GM19035 (cell line): ENCODE measurements at regions not wholly inside any gene's neighbourhood (a gene's known extent, or its start where the extent isn't known, plus 50 kb on each side); places are given as distances from the start of the nearest gene placed in this dataset.

Experiments used
- ATAC-seq: cut with Tn5 transposase; IDR thresholded peaks from one replicate; pipeline ENCODE4 v1.9.1; 2021; ENCODE audit not compliant: unreplicated experiment

GRCh38 chr11:31959716-31960115 lies 131.2 kb upstream of the RCN1 start:
- ATAC-seq: no peak

GRCh38 chr11:31958076-31958735 lies 132.7 kb upstream of the RCN1 start:
- ATAC-seq: peak; percentile 85

GRCh38 chr11:31957674-31958073 lies 133.2 kb upstream of the RCN1 start:
- peak; percentile 20 for ATAC-seq

GRCh38 chr11:31956310-31956709 lies 134.6 kb upstream of the RCN1 start:
- ATAC-seq: no peak

GRCh38 chr11:31955838-31956237 lies 135.0 kb upstream of the RCN1 start:
- no peak for ATAC-seq

- no peak for ATAC-seq
Observed at GRCh38 chr11:31953803-31954327, 137.0 kb upstream of the RCN1 start.

- ATAC-seq: peak; percentile 83
Observed at GRCh38 chr11:31949733-31950200, 138.6 kb upstream of the PAX6 start.

GRCh38 chr11:31947051-31947450 lies 135.9 kb upstream of the PAX6 start:
- ATAC-seq: no peak

- ATAC-seq: peak; percentile 99
Observed at GRCh38 chr11:31943056-31943780, 132.1 kb upstream of the PAX6 start.

GRCh38 chr11:31940371-31941037 lies 129.4 kb upstream of the PAX6 start:
- ATAC-seq: no peak

GRCh38 chr11:31939004-31939403 lies 127.9 kb upstream of the PAX6 start:
- ATAC-seq: no peak

- no peak for ATAC-seq
Observed at GRCh38 chr11:31936312-31936711, 125.2 kb upstream of the PAX6 start.

GRCh38 chr11:31932879-31933278 lies 121.8 kb upstream of the PAX6 start:
- ATAC-seq: no peak

GRCh38 chr11:31927982-31928381 lies 116.9 kb upstream of the PAX6 start:
- no peak for ATAC-seq

- no peak for ATAC-seq
Observed at GRCh38 chr11:31926816-31927528, 115.8 kb upstream of the PAX6 start.

GRCh38 chr11:31926106-31926505 lies 115.0 kb upstream of the PAX6 start:
- ATAC-seq: no peak

GRCh38 chr11:31922450-31922849 lies 111.3 kb upstream of the PAX6 start:
- no peak for ATAC-seq

GRCh38 chr11:31921081-31921480 lies 110.0 kb upstream of the PAX6 start:
- ATAC-seq: no peak

GRCh38 chr11:31919175-31919574 lies 108.1 kb upstream of the PAX6 start:
- ATAC-seq: no peak

- no peak for ATAC-seq
Observed at GRCh38 chr11:31915867-31916266, 104.7 kb upstream of the PAX6 start.

GRCh38 chr11:31913985-31914384 lies 102.9 kb upstream of the PAX6 start:
- ATAC-seq: no peak
